ENCODE measurements at regions not wholly inside any gene's neighbourhood (a gene's known extent, or its start where the extent isn't known, plus 50 kb on each side); places are given as distances from the start of the nearest gene placed in this dataset.

- H3K4me1 ChIP-seq (ENCODE audit: insufficient read depth, low read length, poor library complexity, severe bottlenecking): peaks cover 7% of the 10 kb centered on the region
- no peaks in the 10 kb centered on the region for H3K79me2 ChIP-seq (ENCODE audit: insufficient read depth, low read length)
Measured at GRCh38 chr20:39669659-39670058, 707.5 kb downstream of the DHX35 start.

GRCh38 chr20:39668038-39668437 is 705.9 kb downstream of the DHX35 start:
- H2AFZ ChIP-seq (ENCODE audit: low read length): no peak overlapping the region
- TF ChIP-seq CTCF (conservative IDR thresholded peaks at IDR 0.05; ENCODE audit: low read length): no peak
- TF ChIP-seq EZH2phosphoT487 (IDR thresholded peaks at IDR 0.05; ENCODE audit: borderline replicate concordance): no peak
- H4K20me1 ChIP-seq (ENCODE audit: insufficient read depth, low read length, poor library complexity, severe bottlenecking): no peaks in the 10 kb centered on the region
- no peaks in the 10 kb centered on the region for H3K9me2 ChIP-seq (replicated peaks; ENCODE audit: low read depth, low read length)
- H3K9me3 ChIP-seq (ENCODE audit: insufficient read depth, low read depth, low read length): no peaks in the 10 kb centered on the region
- H3K4me2 ChIP-seq (ENCODE audit: low read depth, low read length, poor library complexity, severe bottlenecking): no peak overlapping the region
- H3K36me3 ChIP-seq (ENCODE audit: insufficient read depth, low read length): no peaks in the 10 kb centered on the region
- no peak overlapping the region for H3K9ac ChIP-seq (ENCODE audit: low read depth, low read length, poor library complexity, severe bottlenecking)
- no peaks in the 10 kb centered on the region for H3K27me3 ChIP-seq (ENCODE audit: insufficient read depth, low read length, poor library complexity, severe bottlenecking)
- no peaks in the 10 kb centered on the region for H3K79me2 ChIP-seq (ENCODE audit: insufficient read depth, low read length)
- no peaks in the 10 kb centered on the region for H3K4me1 ChIP-seq (ENCODE audit: insufficient read depth, low read length, poor library complexity, severe bottlenecking)
- no peak overlapping the region for H3K4me3 ChIP-seq (ENCODE audit: low read length, poor library complexity, severe bottlenecking)
- no peaks in the 10 kb centered on the region for H3F3A ChIP-seq (ENCODE audit: low read depth)

More at GRCh38 chr20:39669659-39670058, 707.5 kb downstream of the DHX35 start:
- H3K9me3 ChIP-seq (ENCODE audit: insufficient read depth, low read depth, low read length): no peaks in the 10 kb centered on the region
- no peak overlapping the region for H3K9ac ChIP-seq (ENCODE audit: low read depth, low read length, poor library complexity, severe bottlenecking)
- no peak for TF ChIP-seq CTCF (conservative IDR thresholded peaks at IDR 0.05; ENCODE audit: low read length)
- TF ChIP-seq EZH2phosphoT487 (IDR thresholded peaks at IDR 0.05; ENCODE audit: borderline replicate concordance): no peak
- H4K20me1 ChIP-seq (ENCODE audit: insufficient read depth, low read length, poor library complexity, severe bottlenecking): no peaks in the 10 kb centered on the region
- no peak overlapping the region for H2AFZ ChIP-seq (ENCODE audit: low read length)
- H3K9me2 ChIP-seq (replicated peaks; ENCODE audit: low read depth, low read length): no peaks in the 10 kb centered on the region
- no peaks in the 10 kb centered on the region for H3K27me3 ChIP-seq (ENCODE audit: insufficient read depth, low read length, poor library complexity, severe bottlenecking)
- H3F3A ChIP-seq (ENCODE audit: low read depth): no peaks in the 10 kb centered on the region
- no peak overlapping the region for H3K4me2 ChIP-seq (ENCODE audit: low read depth, low read length, poor library complexity, severe bottlenecking)
- H3K4me3 ChIP-seq (ENCODE audit: low read length, poor library complexity, severe bottlenecking): no peak overlapping the region
- no peaks in the 10 kb centered on the region for H3K36me3 ChIP-seq (ENCODE audit: insufficient read depth, low read length)

GRCh38 chr20:39661833-39662232 is 699.7 kb downstream of the DHX35 start:
- Histone ChIP-seq H3K4me2 (ENCODE audit: low read depth, low read length, poor library complexity, severe bottlenecking) (no peak overlapping the region), H3K9me3 (ENCODE audit: insufficient read depth, low read depth, low read length) (no peaks in the 10 kb centered on the region), H3K4me3 (ENCODE audit: low read length, poor library complexity, severe bottlenecking) (no peak overlapping the region), H3K4me1 (ENCODE audit: insufficient read depth, low read length, poor library complexity, severe bottlenecking) (peaks cover 14% of the 10 kb centered on the region), H2AFZ (ENCODE audit: low read length) (no peak overlapping the region), H3K27me3 (ENCODE audit: insufficient read depth, low read length, poor library complexity, severe bottlenecking) (no peaks in the 10 kb centered on the region), H3K36me3 (ENCODE audit: insufficient read depth, low read length) (no peaks in the 10 kb centered on the region), H3K9ac (ENCODE audit: low read depth, low read length, poor library complexity, severe bottlenecking) (no peak overlapping the region), H3F3A (ENCODE audit: low read depth) (no peaks in the 10 kb centered on the region), H3K9me2 (replicated peaks; ENCODE audit: low read depth, low read length) (no peaks in the 10 kb centered on the region), H4K20me1 (ENCODE audit: insufficient read depth, low read length, poor library complexity, severe bottlenecking) (no peaks in the 10 kb centered on the region), H3K79me2 (ENCODE audit: insufficient read depth, low read length) (no peaks in the 10 kb centered on the region)
- TF ChIP-seq CTCF (conservative IDR thresholded peaks at IDR 0.05; ENCODE audit: low read length) (no peak), EZH2phosphoT487 (IDR thresholded peaks at IDR 0.05; ENCODE audit: borderline replicate concordance) (no peak)
